GM18498 (cell line): ENCODE measurements at regions not wholly inside any gene's neighbourhood (a gene's known extent, or its start where the extent isn't known, plus 50 kb on each side); places are given as distances from the start of the nearest gene placed in this dataset.
"Not testable (repeated sequence)": the region's sequence is repeated elsewhere in the genome, so short reads cannot be mapped to it uniquely, and the experiment has no call there.

Experiments used
- ATAC-seq: cut with Tn5 transposase; IDR thresholded peaks from one replicate; pipeline ENCODE4 v1.9.1; 2021; ENCODE audit warnings: mild to moderate bottlenecking, moderate library complexity; ENCODE audit not compliant: unreplicated experiment

- ATAC-seq: no peak
Observed at GRCh38 chr11:98710026-98710425, 310.7 kb upstream of the CNTN5 start.

- no peak for ATAC-seq
Observed at GRCh38 chr11:98710986-98711385, 309.8 kb upstream of the CNTN5 start.

GRCh38 chr11:98720951-98721350 is 299.8 kb upstream of the CNTN5 start:
- no peak for ATAC-seq

GRCh38 chr11:98725471-98725870 is 295.3 kb upstream of the CNTN5 start:
- no peak for ATAC-seq

GRCh38 chr11:98728421-98728820 is 292.3 kb upstream of the CNTN5 start:
- ATAC-seq: no peak

GRCh38 chr11:98729118-98729517 is 291.6 kb upstream of the CNTN5 start:
- no peak for ATAC-seq

GRCh38 chr11:98732947-98733346 is 287.8 kb upstream of the CNTN5 start:
- ATAC-seq: no peak

GRCh38 chr11:98733378-98733777 is 287.4 kb upstream of the CNTN5 start:
- ATAC-seq: not testable (repeated sequence)

GRCh38 chr11:98734686-98735085 is 286.1 kb upstream of the CNTN5 start:
- ATAC-seq: no peak

GRCh38 chr11:98736833-98737232 is 283.9 kb upstream of the CNTN5 start:
- ATAC-seq: no peak

- no peak for ATAC-seq
Observed at GRCh38 chr11:98740321-98740720, 280.4 kb upstream of the CNTN5 start.

- ATAC-seq: not testable (repeated sequence)
Observed at GRCh38 chr11:98763446-98763845, 257.3 kb upstream of the CNTN5 start.

- no peak for ATAC-seq
Observed at GRCh38 chr11:98766903-98767302, 253.8 kb upstream of the CNTN5 start.

- not testable (repeated sequence) for ATAC-seq
Observed at GRCh38 chr11:98770046-98770445, 250.7 kb upstream of the CNTN5 start.

GRCh38 chr11:98771791-98772190 is 249.0 kb upstream of the CNTN5 start:
- no peak for ATAC-seq

GRCh38 chr11:98772893-98773292 is 247.9 kb upstream of the CNTN5 start:
- no peak for ATAC-seq

- ATAC-seq: no peak
Observed at GRCh38 chr11:98793276-98793675, 227.5 kb upstream of the CNTN5 start.

GRCh38 chr11:98798333-98798732 is 222.4 kb upstream of the CNTN5 start:
- no peak for ATAC-seq

- no peak for ATAC-seq
Observed at GRCh38 chr11:98800696-98801095, 220.1 kb upstream of the CNTN5 start.

- ATAC-seq: no peak
Observed at GRCh38 chr11:98828986-98829708, 191.6 kb upstream of the CNTN5 start.

GRCh38 chr11:98829971-98830370 is 190.8 kb upstream of the CNTN5 start:
- no peak for ATAC-seq

- ATAC-seq: no peak
Observed at GRCh38 chr11:98834776-98835175, 186.0 kb upstream of the CNTN5 start.

GRCh38 chr11:98835335-98835734 is 185.4 kb upstream of the CNTN5 start:
- ATAC-seq: no peak
